GM12878 (cell line): ENCODE measurements at regions not wholly inside any gene's neighbourhood (a gene's known extent, or its start where the extent isn't known, plus 50 kb on each side); places are given as distances from the start of the nearest gene placed in this dataset.

Experiments
- ATAC-seq: fragments of 200-7000 bp; cut with Tn5 transposase; 3 replicates; pipeline ENCODE4 v1.9.1; 2020; ENCODE audit warnings: mild to moderate bottlenecking, moderate library complexity
- BruUV-seq: library from RNA; stranded (reverse); fragments of 400-500 nt; replicated peaks from 2 replicates; lab custom pipeline; 2021; lab: Mats Ljungman, UMichigan
- CTCF ChIA-PET: fragments of 300-600 bp; sonication (Branson Sonifier 250); formaldehyde crosslinking; extraction: SDS; loops from one replicate; lab custom pipeline; 2021; ENCODE audit warnings: inconsistent platforms; lab: Yijun Ruan, JAX
- POLR2A ChIA-PET: fragments of 350-600 bp; formaldehyde crosslinking; extraction: SDS; loops from one replicate; lab custom pipeline; 2021; ENCODE audit warnings: inconsistent platforms; lab: Charles Lee
- RAD21 ChIA-PET: fragments of 300-600 bp; sonication (Branson Sonifier 250); formaldehyde crosslinking; loops from one replicate; lab custom pipeline; 2023; ENCODE audit warnings: antibody characterized with exemption; ENCODE audit not compliant: unreplicated experiment; lab: Charles Lee
- SMC1A ChIA-PET: fragments of 300-600 bp; sonication (Branson Sonifier 250); formaldehyde crosslinking; loops from one replicate; lab custom pipeline; 2023; ENCODE audit not compliant: unreplicated experiment, uncharacterized antibody; lab: Charles Lee
- DNase-seq: peaks from one replicate; pipeline ENCODE4 v3.0.0-alpha.2; 2011; ENCODE audit warnings: low read depth, low spot score
- FAIRE-seq: peaks from 3 replicates; lab custom pipeline; 2011; peaks lifted over from hg19 to GRCh38; lab: Jason Lieb, UNC
- H2AFZ ChIP-seq: 2 replicates; pipeline ENCODE4 v1.6.0; 2011; ENCODE audit warnings: low read depth, low read length, control low read depth; ENCODE audit not compliant: control insufficient read depth
- H3K27ac ChIP-seq: 2 replicates; pipeline ENCODE4 v1.5.1; 2011; ENCODE audit warnings: control low read depth; ENCODE audit not compliant: control insufficient read depth, insufficient read depth
- H3K27me3 ChIP-seq, 2 experiments: replicated peaks in 1 of 2; 2 replicates each; pipeline versions ENCODE4 v1.6.0 to v1.6.1; 2011; ENCODE audit warnings: low read length in 1 of 2; ENCODE audit not compliant: control insufficient read depth in 2 of 2, insufficient read depth in 2 of 2
- H3K36me3 ChIP-seq, 2 experiments: 2 replicates each; pipeline ENCODE4 v1.5.1; 2011; ENCODE audit warnings: low read length in 1 of 2; ENCODE audit not compliant: control insufficient read depth in 2 of 2, insufficient read depth in 2 of 2
- H3K4me1 ChIP-seq: 2 replicates; pipeline ENCODE4 v1.6.1; 2011; ENCODE audit warnings: mild to moderate bottlenecking, low read length, moderate library complexity, mixed read lengths; ENCODE audit not compliant: control insufficient read depth, insufficient read depth
- H3K4me2 ChIP-seq: 2 replicates; pipeline ENCODE4 v1.6.0; 2011; ENCODE audit warnings: control low read depth; ENCODE audit not compliant: control insufficient read depth, insufficient read depth
- H3K4me3 ChIP-seq: fragments of 200-600 bp; sonication (generic); 2 replicates; pipeline ENCODE4 v1.5.1; 2016
- H3K79me2 ChIP-seq: 2 replicates; pipeline ENCODE4 v1.6.0; 2011; ENCODE audit warnings: low read length; ENCODE audit not compliant: control insufficient read depth, insufficient read depth
- H3K9ac ChIP-seq: 2 replicates; pipeline ENCODE4 v1.8.0; 2011; ENCODE audit warnings: low read length, control low read depth, mixed read lengths; ENCODE audit not compliant: control insufficient read depth, insufficient read depth
- H3K9me3 ChIP-seq: replicated peaks from 3 replicates; pipeline ENCODE4 v1.5.1; 2011; ENCODE audit warnings: mild to moderate bottlenecking, low read length; ENCODE audit not compliant: control insufficient read depth, insufficient read depth
- H4K20me1 ChIP-seq: 2 replicates; pipeline ENCODE4 v1.6.0; 2011; ENCODE audit not compliant: control insufficient read depth, insufficient read depth
- CBX3 ChIP-seq: fragments of 200-600 bp; sonication (generic); IDR thresholded peaks from 2 replicates; pipeline ENCODE4 v1.6.1; 2016; ENCODE audit warnings: low read depth, borderline replicate concordance
- EP300 ChIP-seq, 2 experiments: fragments of 150-350 bp in 1 of 2; IDR thresholded peaks; 2 replicates each; pipeline ENCODE4 v1.6.1; 2011 to 2012; ENCODE audit warnings: low read depth in 2 of 2, low read length in 2 of 2, borderline replicate concordance in 1 of 2, improper control_type of control experiment in 1 of 2, inconsistent platforms in 1 of 2; ENCODE audit not compliant: control insufficient read depth in 1 of 2
- EZH2 ChIP-seq: IDR thresholded peaks from 2 replicates; pipeline ENCODE4 v1.6.1; 2012; ENCODE audit warnings: low read depth, mild to moderate bottlenecking, control low read depth, inconsistent platforms, low read length, borderline replicate concordance; ENCODE audit not compliant: control insufficient read depth
- POLR2AphosphoS2 ChIP-seq: IDR thresholded peaks from 2 replicates; pipeline ENCODE4 v1.6.1; 2011; ENCODE audit warnings: low read depth, mild to moderate bottlenecking, low read length, improper control_type of control experiment, moderate library complexity
- RAD51 ChIP-seq: fragments of 450-650 bp; IDR thresholded peaks from 2 replicates; pipeline ENCODE4 v1.6.1; 2016; ENCODE audit warnings: moderate library complexity, mild to moderate bottlenecking, inconsistent platforms
- RELA ChIP-seq: fragments of 450-650 bp; IDR thresholded peaks from 2 replicates; pipeline ENCODE4 v1.8.0; 2014; ENCODE audit warnings: borderline replicate concordance; ENCODE audit not compliant: partially characterized antibody
- SMAD1 ChIP-seq: fragments of 450-650 bp; IDR thresholded peaks from 2 replicates; pipeline ENCODE4 v1.6.1; 2018; ENCODE audit warnings: mild to moderate bottlenecking, low read depth; ENCODE audit not compliant: partially characterized antibody
- SMAD5 ChIP-seq: IDR thresholded peaks from 2 replicates; pipeline ENCODE4 v1.6.1; 2016; ENCODE audit warnings: antibody characterized with exemption, low read depth
- WGBS: methylation state at CpG from one replicate; pipeline ENCODE4 v1.1.6; 2016; ENCODE audit warnings: low lambda C conversion rate; ENCODE audit not compliant: insufficient replicate concordance, insufficient coverage; ENCODE audit errors: missing lambda C conversion rate; 5-methylcytosine and 5-hydroxymethylcytosine counted together
- in situ Hi-C: fragments of 300-500 bp; cut with MboI; formaldehyde crosslinking; loops from 9 replicates; pipeline ENCODE4 v1.14.3; 2018; ENCODE audit warnings: mixed read lengths
- intact Hi-C: fragments of 100-400 bp; cut with micrococcal nuclease; formaldehyde crosslinking; loops from one replicate; pipeline ENCODE4 v1.14.2; 2022; ENCODE audit not compliant: unreplicated experiment

DNA sequence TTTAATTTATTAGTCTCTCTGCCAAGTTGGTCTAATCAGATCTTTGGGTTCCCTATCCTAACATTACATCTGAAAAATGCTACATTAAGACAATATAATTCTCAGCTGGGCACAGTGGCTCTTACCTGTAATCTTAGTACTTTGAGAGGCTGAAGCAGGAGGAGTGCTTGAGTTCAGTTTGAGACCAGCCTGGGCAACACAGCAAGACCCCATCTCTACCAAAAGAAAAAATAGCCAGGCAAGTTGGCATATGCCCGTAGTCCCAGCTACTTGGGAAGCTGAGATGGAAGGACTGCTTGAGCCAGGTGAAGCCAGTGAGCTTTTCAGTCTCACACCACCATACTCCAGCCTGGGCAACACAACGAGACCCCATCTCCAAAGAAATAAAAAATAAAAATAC lies 95.0 kb downstream of the KLF12 start:
- BruUV-seq = no TSS peak
- Histone ChIP-seq H3K4me2 (no peak overlapping the region), H3K4me3 (no peak overlapping the region), H4K20me1 (no peaks in the 10 kb centered on the region), H3K9me3 (no peaks in the 10 kb centered on the region), H2AFZ (no peak overlapping the region), H3K36me3 (no peaks in the 10 kb centered on the region), H3K27me3 (no peaks in the 10 kb centered on the region), H3K27ac (no peak overlapping the region), H3K4me1 (no peaks in the 10 kb centered on the region; the same call in 1 of the 2 replicates), H3K9ac (no peak overlapping the region), H3K79me2 (no peaks in the 10 kb centered on the region; the same call in 1 of the 2 replicates)
- TF ChIP-seq RAD51 (no peak), EP300 (IDR thresholded peaks at IDR 0.05; ENCODE audit: borderline replicate concordance in 1 of 2, control insufficient read depth in 1 of 2, low read depth in 2 of 2, low read length in 2 of 2) (no peak), EZH2 (no peak), RELA (no peak), CBX3 (no peak), POLR2AphosphoS2 (no peak), SMAD1 (no peak), SMAD5 (no peak)
- intact Hi-C loops = no loop called here
- in situ Hi-C loops = no loop called here
- ChIA-PET POLR2A (interaction anchor here (0.6 to 0.9 kb wide), 2 partner anchors 12 to 14 kb away, joined by 3 to 4 read pairs; no protein-coding TSS in a partner anchor), SMC1A (interaction anchor here (0.7 to 3.1 kb wide), 12 partner anchors 9 to 203 kb away, joined by 3 to 16 read pairs (median 4); no protein-coding TSS in a partner anchor), RAD21 (interaction anchor here (0.9 to 4.1 kb wide), 7 partner anchors 12 to 203 kb away, joined by 3 to 9 read pairs (median 4); no protein-coding TSS in a partner anchor), CTCF (interaction anchor here (0.6 to 3.6 kb wide), 9 partner anchors 11 to 1612 kb away, joined by 3 to 20 read pairs (median 4); no protein-coding TSS in a partner anchor)
- FAIRE-seq = no peak
- no peak for DNase-seq
- WGBS = 68% methylated on average over 2 of the region's 2 CpGs
- no peak for ATAC-seq
